Heart left ventricle (tissue), 16 donors: ENCODE measurements at regions not wholly inside any gene's neighbourhood (a gene's known extent, or its start where the extent isn't known, plus 50 kb on each side); places are given as distances from the start of the nearest gene placed in this dataset.
A peak's percentile ranks its signal among the peaks of the same experiment; 100 is the strongest.
"Not testable (repeated sequence)": the region's sequence is repeated elsewhere in the genome, so short reads cannot be mapped to it uniquely, and the experiment has no call there.

Experiments
- ATAC-seq, 4 donors: fragments of 200-7000 bp; cut with Tn5 transposase; one replicate each; pipeline ENCODE4 v1.9.1; 2020 to 2022; ENCODE audit warnings: moderate library complexity in 4 of 4, mild to moderate bottlenecking in 3 of 4, moderate number of reproducible peaks in 1 of 4
- DNase-seq, 5 donors: peaks; one replicate each; pipeline ENCODE4 v3.0.0-alpha.2; 2020
- H3K27ac ChIP-seq, 12 donors: fragments of 200-600 bp; sonication (generic) in 4 of 12; one replicate each; pipeline versions ENCODE4 v1.5.0 to v1.8.0; 2016 to 2022; ENCODE audit warnings: mild to moderate bottlenecking in 2 of 12
- H3K27me3 ChIP-seq, 9 donors: fragments of 200-600 bp; sonication (generic) in 2 of 9; one replicate each; pipeline versions ENCODE4 v1.5.1 to v1.8.0; 2016 to 2022; ENCODE audit warnings: mild to moderate bottlenecking in 3 of 9
- H3K36me3 ChIP-seq, 9 donors: fragments of 200-600 bp; sonication (generic) in 2 of 9; one replicate each; pipeline versions ENCODE4 v1.5.0 to v1.8.0; 2018 to 2022; ENCODE audit warnings: mild to moderate bottlenecking in 2 of 9
- H3K4me1 ChIP-seq, 12 donors: fragments of 200-600 bp; sonication (generic) in 4 of 12; one replicate each; pipeline versions ENCODE4 v1.5.0 to v1.8.0; 2016 to 2022; ENCODE audit warnings: mild to moderate bottlenecking in 3 of 12
- H3K4me3 ChIP-seq, 12 donors: fragments of 200-600 bp; sonication (generic) in 4 of 12; one replicate each; pipeline versions ENCODE4 v1.5.0 to v1.8.0; 2017 to 2022; ENCODE audit warnings: mild to moderate bottlenecking in 9 of 12, moderate library complexity in 4 of 12
- H3K9me3 ChIP-seq, 12 donors: fragments of 200-600 bp; sonication (generic) in 4 of 12; one replicate each; pipeline versions ENCODE4 v1.5.0 to v1.8.0; 2016 to 2022; ENCODE audit warnings: mild to moderate bottlenecking in 1 of 12
- CTCF ChIP-seq, 12 donors: fragments of 200-600 bp; sonication (generic) in 4 of 12; IDR thresholded peaks; one replicate each; pipeline versions ENCODE4 v1.5.0 to v1.8.0; 2018 to 2022; ENCODE audit warnings: antibody characterized with exemption in 12 of 12, mild to moderate bottlenecking in 5 of 12
- POLR2A ChIP-seq, 2 donors: fragments of 450-650 bp; IDR thresholded peaks; one replicate each; pipeline ENCODE4 v1.6.1; 2017; ENCODE audit warnings: antibody characterized with exemption in 2 of 2, mild to moderate bottlenecking in 2 of 2, moderate library complexity in 2 of 2
- WGBS, 4 donors: extraction: QIAGEN DNeasy Blood & Tissue Kit in 2 of 4; methylation state at CpG; one replicate each; pipeline versions ENCODE4 v1.1.5 to v1.1.7; 2013 to 2018; 5-methylcytosine and 5-hydroxymethylcytosine counted together
- intact Hi-C, 10 donors: fragments of 100-400 bp; cut with DNase I; formaldehyde crosslinking; loops; one replicate each; pipeline versions ENCODE4 v1.11.1 to v1.14.2; 2022
- donor health status: ischemic (EF 13 %, LVEDD 7.1; RV severe dilation, severe dysfunction).
- donor health status: healthy with polysubstance abuse.
- donor health status: DM: no; HTN: yes; CAD: no.
- donor health status: DM: no; HTN: no; CAD: no.
- donor health status: ischemic (EF 25% LVEDD 6.9; RV normal size, moderate dysfunction).
- donor health status: ischemic (EF 25% LVEDD 5.7; RV mildly dilated, moderate dysfunction).
- donor health status: healthy.
- donor health status: DM: yes; HTN: yes; CAD: no.
- donor health status: ischemic (EF 35%, LVEDD 5.7; RV mildly dilated, moderate dysfunction).
- donor health status: nonischemic (EF 11% LVEDD 7.7; RV severe dilation, severe dysfunction).
- donor health status: DM: yes; HTN: yes; CAD: no.
- donor health status: PGD.
- donor health status: ischemic (EF 29% LVEDD 5.4; RV normal size, mild dysfunction).
- donor health status: nonischemic (EF 23%, LVEDD 6.1; RV moderate dilation, normal function).

GRCh38 chr2:192535956-192536921, 341.5 kb upstream of the TMEFF2 start:
- WGBS, 4 donors: 46 to 57% (median 47%) methylated on average over 3 of the region's 3 CpGs
- intact Hi-C loops: no loop called here
- no peak for DNase-seq

GRCh38 chr2:192534072-192534471, 339.3 kb upstream of the TMEFF2 start:
- 88 to 94% (median 91%) methylated on average over 3 of the region's 3 CpGs for WGBS, 4 donors
- peaks cover 0 to 2% (median 0%) of the 10 kb centered on the region in 12 donors for H3K9me3 ChIP-seq
- no peaks in the 10 kb centered on the region for H3K36me3 ChIP-seq
- ATAC-seq (no peak), DNase-seq (no peak)
- TF ChIP-seq POLR2A (IDR thresholded peaks at IDR 0.05) (no peak), CTCF (IDR thresholded peaks at IDR 0.05) (no peak)
- intact Hi-C loops: no loop called here
- no peak overlapping the region for H3K27ac ChIP-seq
- no peak overlapping the region for H3K4me3 ChIP-seq
- no peaks in the 10 kb centered on the region for H3K4me1 ChIP-seq
- H3K27me3 ChIP-seq: no peaks in the 10 kb centered on the region

More at GRCh38 chr2:192535956-192536921, 341.5 kb upstream of the TMEFF2 start:
- no peak for ATAC-seq
- no peak overlapping the region for H3K27ac ChIP-seq
- no peaks in the 10 kb centered on the region for H3K36me3 ChIP-seq
- H3K4me1 ChIP-seq: no peaks in the 10 kb centered on the region
- no peak for TF ChIP-seq POLR2A (IDR thresholded peaks at IDR 0.05)
- TF ChIP-seq CTCF (IDR thresholded peaks at IDR 0.05): no peak
- H3K9me3 ChIP-seq: no peaks in the 10 kb centered on the region
- no peak overlapping the region for H3K4me3 ChIP-seq
- no peaks in the 10 kb centered on the region for H3K27me3 ChIP-seq

- 78 to 82% (median 80%) methylated on average over 8 to 10 of the region's 10 CpGs for WGBS, 4 donors
- H3K4me3 ChIP-seq, H3K36me3 ChIP-seq, H3K27me3 ChIP-seq, H3K4me1 ChIP-seq, H3K27ac ChIP-seq, intact Hi-C loops, ATAC-seq: not testable (repeated sequence)
- peaks cover 0 to 12% (median 0%) of the 10 kb centered on the region in 12 donors for H3K9me3 ChIP-seq
- peak in 1 of 5 donors; percentile 47 for DNase-seq
Measured at GRCh38 chr2:192524642-192525251, 330.0 kb upstream of the TMEFF2 start.

- ATAC-seq, H3K27me3 ChIP-seq, H3K4me1 ChIP-seq, DNase-seq, H3K4me3 ChIP-seq, H3K27ac ChIP-seq, H3K36me3 ChIP-seq, intact Hi-C loops: not testable (repeated sequence)
- peaks cover 0 to 12% (median 0%) of the 10 kb centered on the region in 12 donors for H3K9me3 ChIP-seq
- WGBS, 4 donors: 68 to 89% (median 74%) methylated on average over 2 to 3 of the region's 3 CpGs
Measured at GRCh38 chr2:192524214-192524613, 329.5 kb upstream of the TMEFF2 start.

GRCh38 chr2:192515937-192516336, 321.2 kb upstream of the TMEFF2 start:
- H3K4me3 ChIP-seq: no peak overlapping the region
- H3K9me3 ChIP-seq: no peaks in the 10 kb centered on the region
- no peak overlapping the region for H3K27ac ChIP-seq
- DNase-seq (no peak), ATAC-seq (no peak)
- intact Hi-C loops: no loop called here
- H3K4me1 ChIP-seq: no peaks in the 10 kb centered on the region
- TF ChIP-seq CTCF (IDR thresholded peaks at IDR 0.05) (no peak), POLR2A (IDR thresholded peaks at IDR 0.05) (no peak)
- H3K36me3 ChIP-seq: no peaks in the 10 kb centered on the region
- WGBS, 4 donors: 84 to 90% (median 85%) methylated on average over 3 of the region's 3 CpGs
- no peaks in the 10 kb centered on the region for H3K27me3 ChIP-seq
